H9 (cell line): ENCODE measurements at regions not wholly inside any gene's neighbourhood (a gene's known extent, or its start where the extent isn't known, plus 50 kb on each side); places are given as distances from the start of the nearest gene placed in this dataset.

Experiments
- DNase-seq: peaks from one replicate; pipeline ENCODE4 v3.0.0-alpha.2; 2017
- H2AFZ ChIP-seq: one replicate; pipeline ENCODE4 v1.6.1; 2013; ENCODE audit warnings: mild to moderate bottlenecking, low read length, control low read depth, moderate library complexity
- H2AK5ac ChIP-seq: 2 replicates; pipeline ENCODE4 v1.6.1; 2013; ENCODE audit warnings: low read length, control low read depth, mixed read lengths; ENCODE audit not compliant: insufficient read length
- H2BK120ac ChIP-seq: one replicate; pipeline ENCODE4 v1.6.1; 2013; ENCODE audit warnings: low read depth, mild to moderate bottlenecking, low read length, control low read depth, inconsistent platforms; ENCODE audit not compliant: poor library complexity, severe bottlenecking
- H2BK12ac ChIP-seq: 2 replicates; pipeline ENCODE4 v1.6.1; 2013; ENCODE audit warnings: low read length, control low read depth, mixed read lengths, low read depth; ENCODE audit not compliant: insufficient read length
- H2BK15ac ChIP-seq: 2 replicates; pipeline ENCODE4 v1.6.1; 2013; ENCODE audit warnings: low read depth, low read length, control low read depth
- H2BK20ac ChIP-seq: one replicate; pipeline ENCODE4 v1.6.1; 2013; ENCODE audit warnings: low read depth, mild to moderate bottlenecking, low read length, control low read depth, inconsistent platforms; ENCODE audit not compliant: poor library complexity, severe bottlenecking
- H2BK5ac ChIP-seq: 2 replicates; pipeline ENCODE4 v1.6.1; 2013; ENCODE audit warnings: low read length, control low read depth, mixed read lengths; ENCODE audit not compliant: insufficient read length
- H3K14ac ChIP-seq: 2 replicates; pipeline ENCODE4 v1.6.1; 2013; ENCODE audit warnings: low read length, control low read depth; ENCODE audit not compliant: insufficient read depth
- H3K18ac ChIP-seq: 2 replicates; pipeline ENCODE4 v1.6.1; 2013; ENCODE audit warnings: low read depth, mild to moderate bottlenecking, mixed read lengths, low read length, control low read depth; ENCODE audit not compliant: insufficient read length
- H3K23ac ChIP-seq: 2 replicates; pipeline ENCODE4 v1.6.1; 2013; ENCODE audit warnings: low read length, control low read depth, mixed read lengths, low read depth; ENCODE audit not compliant: insufficient read length
- H3K23me2 ChIP-seq: 2 replicates; pipeline ENCODE4 v1.6.1; 2013; ENCODE audit warnings: low read depth, mild to moderate bottlenecking, mixed read lengths, low read length, control low read depth; ENCODE audit not compliant: insufficient read length, poor library complexity, severe bottlenecking
- H3K27ac ChIP-seq: 2 replicates; pipeline ENCODE4 v1.5.1; 2013; ENCODE audit warnings: low read length, control low read depth, mixed read lengths, low read depth; ENCODE audit not compliant: insufficient read length
- H3K27me3 ChIP-seq: 2 replicates; pipeline ENCODE4 v1.6.1; 2013; ENCODE audit warnings: low read length, control low read depth, inconsistent platforms; ENCODE audit not compliant: insufficient read depth
- H3K4ac ChIP-seq: 2 replicates; pipeline ENCODE4 v1.6.1; 2013; ENCODE audit warnings: low read depth, mild to moderate bottlenecking, control low read depth, inconsistent platforms, low read length, moderate library complexity
- H3K4me1 ChIP-seq: 2 replicates; pipeline ENCODE4 v1.6.1; 2013; ENCODE audit warnings: low read length, control low read depth, inconsistent platforms; ENCODE audit not compliant: insufficient read depth
- H3K4me2 ChIP-seq: 2 replicates; pipeline ENCODE4 v1.6.1; 2013; ENCODE audit warnings: low read length, control low read depth, mixed read lengths; ENCODE audit not compliant: insufficient read length, insufficient read depth
- H3K56ac ChIP-seq: 2 replicates; pipeline ENCODE4 v1.6.1; 2013; ENCODE audit warnings: low read depth, mild to moderate bottlenecking, mixed read lengths, low read length, control low read depth; ENCODE audit not compliant: insufficient read length
- H3K79me1 ChIP-seq: 2 replicates; pipeline ENCODE4 v1.6.1; 2013; ENCODE audit warnings: low read depth, mild to moderate bottlenecking, moderate library complexity, low read length, control low read depth, inconsistent platforms; ENCODE audit not compliant: insufficient read depth, poor library complexity, severe bottlenecking
- H3K79me2 ChIP-seq: 2 replicates; pipeline ENCODE4 v1.6.1; 2013; ENCODE audit warnings: low read length, control low read depth, inconsistent platforms; ENCODE audit not compliant: insufficient read depth
- H3K9ac ChIP-seq: 2 replicates; pipeline ENCODE4 v1.6.1; 2013; ENCODE audit warnings: low read length, control low read depth, mixed read lengths; ENCODE audit not compliant: insufficient read length; ENCODE audit errors: extremely low read depth
- H3K9me3 ChIP-seq: one replicate; pipeline ENCODE4 v1.6.1; 2013; ENCODE audit warnings: low read depth, low read length, inconsistent platforms; ENCODE audit not compliant: control insufficient read depth
- H3T11ph ChIP-seq: one replicate; pipeline ENCODE4 v1.6.1; 2013; ENCODE audit warnings: mild to moderate bottlenecking, low read length, control low read depth, inconsistent platforms
- H4K20me1 ChIP-seq: one replicate; pipeline ENCODE4 v1.6.1; 2013; ENCODE audit not compliant: control insufficient read depth, insufficient read length, insufficient read depth
- H4K5ac ChIP-seq: 2 replicates; pipeline ENCODE4 v1.6.1; 2013; ENCODE audit warnings: low read depth, mild to moderate bottlenecking, mixed read lengths, low read length, control low read depth; ENCODE audit not compliant: insufficient read length
- H4K8ac ChIP-seq: replicated peaks from 2 replicates; pipeline ENCODE4 v1.6.1; 2013; ENCODE audit warnings: low read length, control low read depth, mixed read lengths, low read depth; ENCODE audit not compliant: insufficient read length
- H4K91ac ChIP-seq: 2 replicates; pipeline ENCODE4 v1.6.1; 2013; ENCODE audit warnings: low read depth, mild to moderate bottlenecking, moderate library complexity, mixed read lengths, low read length, control low read depth; ENCODE audit not compliant: insufficient read length
- H3K27ac Mint-ChIP-seq, 3 experiments: 2 replicates in 2 of 3; 3 replicates in 1 of 3; pipeline ENCODE4 v1.8.0; 2020 to 2021; ENCODE audit warnings: mixed read lengths in 3 of 3, mild to moderate bottlenecking in 1 of 3, moderate library complexity in 1 of 3
- H3K27me3 Mint-ChIP-seq: 2 replicates; pipeline ENCODE4 v1.8.0; 2021; ENCODE audit warnings: low read depth, mild to moderate bottlenecking, moderate library complexity, mixed read lengths
- H3K36me3 Mint-ChIP-seq, 3 experiments: 2 replicates in 2 of 3; 3 replicates in 1 of 3; pipeline ENCODE4 v1.8.0; 2020 to 2021; ENCODE audit warnings: low read depth in 3 of 3, mixed read lengths in 3 of 3; ENCODE audit not compliant: insufficient read depth in 1 of 3
- H3K4me1 Mint-ChIP-seq, 2 experiments: 2 replicates each; pipeline ENCODE4 v1.8.0; 2020; ENCODE audit warnings: mixed read lengths in 2 of 2
- H3K4me3 Mint-ChIP-seq, 2 experiments: 2 replicates in 1 of 2; 3 replicates in 1 of 2; pipeline ENCODE4 v1.8.0; 2020 to 2021; ENCODE audit warnings: mild to moderate bottlenecking in 2 of 2, mixed read lengths in 2 of 2, moderate library complexity in 1 of 2
- H3K9me3 Mint-ChIP-seq, 2 experiments: 2 replicates in 1 of 2; 3 replicates in 1 of 2; pipeline ENCODE4 v1.8.0; 2020; ENCODE audit warnings: mild to moderate bottlenecking in 2 of 2, mixed read lengths in 2 of 2, moderate library complexity in 1 of 2
- CTCF ChIP-seq: fragments of 200-600 bp; sonication (generic); conservative IDR thresholded peaks from 3 replicates; pipeline ENCODE4 v1.8.0; 2021; ENCODE audit warnings: antibody characterized with exemption, mild to moderate bottlenecking
- WGBS: extraction: QIAGEN DNeasy Blood & Tissue Kit; methylation state at CpG from one replicate; pipeline ENCODE4 v1.1.7; 2013; ENCODE audit warnings: missing lambda C conversion rate, low lambda C conversion rate, mixed read lengths; ENCODE audit not compliant: insufficient read length; ENCODE audit errors: extremely low coverage; 5-methylcytosine and 5-hydroxymethylcytosine counted together

GRCh38 chr7:22549667-22550513 lies 49.9 kb upstream of the STEAP1B start:
- TF ChIP-seq CTCF = peak; percentile 89
- no peak overlapping the region for H4K91ac ChIP-seq

More at GRCh38 chr7:22549667-22550513, 49.9 kb upstream of the STEAP1B start:
- no peaks in the 10 kb centered on the region for H3K79me1 ChIP-seq
- H2BK15ac ChIP-seq = no peak overlapping the region
- H2BK120ac ChIP-seq = no peak overlapping the region
- no CpG with 5 or more reads among the region's 48 CpGs for whole genome bisulfite sequencing
- H3K27ac ChIP-seq = peak overlapping the region; percentile 33
- H3K9ac ChIP-seq = peak overlapping the region; percentile 56
- H2AFZ ChIP-seq = no peak overlapping the region
- H3K27me3 ChIP-seq = no peaks in the 10 kb centered on the region
- H2BK20ac ChIP-seq = no peak overlapping the region
- Mint-ChIP-seq H3K4me1 (peaks cover 12 to 16% of the 10 kb centered on the region in 2 experiments), H3K27ac (peak overlapping the region; percentile 93 to 99 (median 96)), H3K4me3 (peak overlapping the region; percentile 89 to 94), H3K9me3 (no peaks in the 10 kb centered on the region), H3K36me3 (no peaks in the 10 kb centered on the region), H3K27me3 (no peaks in the 10 kb centered on the region; the same call in 1 of the 2 replicates)
- H2BK12ac ChIP-seq = no peak overlapping the region
- no peaks in the 10 kb centered on the region for H3K23me2 ChIP-seq
- H3K4ac ChIP-seq = no peak overlapping the region
- H3T11ph ChIP-seq = no peak overlapping the region
- H3K9me3 ChIP-seq = no peaks in the 10 kb centered on the region
- H4K20me1 ChIP-seq = no peaks in the 10 kb centered on the region
- no peak overlapping the region for H3K56ac ChIP-seq
- DNase-seq = peak; percentile 95
- H3K79me2 ChIP-seq = no peaks in the 10 kb centered on the region
- no peak overlapping the region for H3K23ac ChIP-seq
- no peak overlapping the region for H2BK5ac ChIP-seq
- peak overlapping the region; percentile 46 for H3K14ac ChIP-seq
- peak overlapping the region; percentile 81 for H3K18ac ChIP-seq
- H4K5ac ChIP-seq = no peak overlapping the region
- H4K8ac ChIP-seq = no peak overlapping the region
- no peak overlapping the region for H2AK5ac ChIP-seq
- H3K4me1 ChIP-seq = no peaks in the 10 kb centered on the region; the same call in 1 of the 2 replicates
- H3K4me2 ChIP-seq = peak overlapping the region; percentile 73
